WTC11 (cell line): ENCODE measurements at regions not wholly inside any gene's neighbourhood (a gene's known extent, or its start where the extent isn't known, plus 50 kb on each side); places are given as distances from the start of the nearest gene placed in this dataset.
A peak's percentile ranks its signal among the peaks of the same experiment; 100 is the strongest.

ENCODE experiments used
- ATAC-seq: fragments of 200-7000 bp; cut with Tn5 transposase; 2 replicates; pipeline ENCODE4 v1.10.0; 2021; ENCODE audit warnings: mild to moderate bottlenecking, moderate library complexity
- CTCF ChIA-PET: fragments of 300-600 bp; sonication (Branson Sonifier 250); formaldehyde crosslinking; loops from one replicate; lab custom pipeline; 2021; ENCODE audit warnings: antibody characterized with exemption; lab: Charles Lee
- POLR2A ChIA-PET: fragments of 350-600 bp; sonication (Branson Sonifier 250); formaldehyde crosslinking; loops from one replicate; lab custom pipeline; 2021; ENCODE audit warnings: antibody characterized with exemption; lab: Charles Lee
- DNase-seq: peaks from one replicate; pipeline ENCODE4 v3.0.0; 2021; ENCODE audit warnings: low spot score
- H3K27ac Mint-ChIP-seq: 2 replicates; pipeline ENCODE4 v1.8.0; 2021; ENCODE audit warnings: mixed read lengths
- H3K27me3 Mint-ChIP-seq: 2 replicates; pipeline ENCODE4 v1.8.0; 2021; ENCODE audit warnings: low read depth, mild to moderate bottlenecking, moderate library complexity, mixed read lengths
- H3K36me3 Mint-ChIP-seq: 2 replicates; pipeline ENCODE4 v1.8.0; 2021; ENCODE audit warnings: mixed read lengths
- H3K4me1 Mint-ChIP-seq: 2 replicates; pipeline ENCODE4 v1.8.0; 2022; ENCODE audit warnings: mixed read lengths
- H3K4me3 Mint-ChIP-seq: 2 replicates; pipeline ENCODE4 v1.8.0; 2021; ENCODE audit warnings: mild to moderate bottlenecking, moderate library complexity, mixed read lengths
- H3K9me3 Mint-ChIP-seq: 2 replicates; pipeline ENCODE4 v1.8.0; 2021; ENCODE audit warnings: mixed read lengths
- EMX1 ChIP-seq: fragments of 250-450 bp; sonication (Bioruptor Pico); IDR thresholded peaks from 2 replicates; pipeline ENCODE4 v1.8.0; 2021; ENCODE audit warnings: mild to moderate bottlenecking
- FOXP1 ChIP-seq: sonication (generic); formaldehyde crosslinking; IDR thresholded peaks from 2 replicates; pipeline ENCODE4 v1.8.0; 2022; ENCODE audit warnings: missing genetic modification reagents, mild to moderate bottlenecking, moderate library complexity, borderline replicate concordance
- FOXP4 ChIP-seq: sonication (generic); formaldehyde crosslinking; IDR thresholded peaks from 2 replicates; pipeline ENCODE4 v1.8.0; 2022; ENCODE audit warnings: mild to moderate bottlenecking, missing genetic modification reagents
- GRHL2 ChIP-seq: fragments of 250-450 bp; sonication (Bioruptor Pico); IDR thresholded peaks from 2 replicates; pipeline ENCODE4 v1.8.0; 2022; ENCODE audit warnings: mild to moderate bottlenecking, moderate library complexity; ENCODE audit not compliant: insufficient replicate concordance, severe bottlenecking
- HMGA2 ChIP-seq: fragments of 250-450 bp; sonication (Bioruptor Pico); IDR thresholded peaks from 2 replicates; pipeline ENCODE4 v1.4.0; 2021; ENCODE audit warnings: mild to moderate bottlenecking, moderate library complexity
- MXD4 ChIP-seq: fragments of 250-450 bp; sonication (Bioruptor Pico); IDR thresholded peaks from 2 replicates; pipeline ENCODE4 v1.8.0; 2021; ENCODE audit warnings: mild to moderate bottlenecking, moderate library complexity, borderline replicate concordance
- NFATC4 ChIP-seq: fragments of 250-450 bp; sonication (Bioruptor Pico); IDR thresholded peaks from 2 replicates; pipeline ENCODE4 v1.9.0; 2021; ENCODE audit warnings: mild to moderate bottlenecking
- NR3C1 ChIP-seq: sonication (generic); formaldehyde crosslinking; conservative IDR thresholded peaks from 2 replicates; pipeline ENCODE4 v1.8.1; 2023; ENCODE audit warnings: low read depth, mild to moderate bottlenecking, missing genetic modification reagents
- RORB ChIP-seq: fragments of 250-450 bp; sonication (Bioruptor Pico); IDR thresholded peaks from 2 replicates; pipeline ENCODE4 v1.9.0; 2021; ENCODE audit warnings: mild to moderate bottlenecking
- TP53 ChIP-seq: sonication (generic); formaldehyde crosslinking; IDR thresholded peaks from 2 replicates; pipeline ENCODE4 v1.8.1; 2023; ENCODE audit warnings: mild to moderate bottlenecking, missing genetic modification reagents
- ZNF232 ChIP-seq: sonication (generic); formaldehyde crosslinking; IDR thresholded peaks from 2 replicates; pipeline ENCODE4 v1.8.0; 2022; ENCODE audit warnings: mild to moderate bottlenecking, missing genetic modification reagents
- ZNF425 ChIP-seq: fragments of 250-450 bp; sonication (Bioruptor Pico); conservative IDR thresholded peaks from 2 replicates; pipeline ENCODE4 v1.9.0; 2021; ENCODE audit warnings: mild to moderate bottlenecking
- TF ChIP-seq, protein P1 (sequence below): fragments of 250-450 bp; sonication (Bioruptor Pico); IDR thresholded peaks from 2 replicates; pipeline ENCODE4 v1.9.0; 2021; ENCODE audit warnings: mild to moderate bottlenecking
- TF ChIP-seq, protein P2 (sequence below): sonication (generic); formaldehyde crosslinking; IDR thresholded peaks from 2 replicates; pipeline ENCODE4 v1.8.1; 2022; ENCODE audit warnings: low read depth, mild to moderate bottlenecking, moderate library complexity, missing genetic modification reagents, borderline replicate concordance

DNA sequence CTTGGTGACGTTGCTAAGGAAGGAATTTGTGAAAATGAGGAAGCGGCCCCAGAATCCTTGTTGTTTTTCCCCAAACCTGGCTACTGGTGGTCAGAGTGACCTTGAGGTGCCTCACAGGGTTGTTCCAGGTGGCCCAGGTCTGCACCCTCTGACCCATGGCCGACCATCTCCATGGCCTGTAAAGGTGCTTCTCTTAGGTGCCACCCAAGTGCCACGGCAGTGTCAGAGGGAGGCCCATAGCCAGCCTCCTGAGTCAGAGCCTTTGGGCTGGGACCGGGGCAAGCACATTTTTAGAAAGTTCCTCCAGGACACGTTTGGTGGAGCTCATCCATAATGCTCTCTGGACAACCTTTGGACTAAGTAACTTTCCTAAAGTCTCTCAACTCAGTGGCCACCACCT is 83.9 kb upstream of the IRS2 start (continued):
- TF ChIP-seq ZNF425 (CRISPR knock-in tag): no peak
- TF ChIP-seq RORB (CRISPR knock-in tag): no peak
- no peak for TF ChIP-seq NR3C1 (CRISPR knock-in tag)
- TF ChIP-seq, protein P1, sequence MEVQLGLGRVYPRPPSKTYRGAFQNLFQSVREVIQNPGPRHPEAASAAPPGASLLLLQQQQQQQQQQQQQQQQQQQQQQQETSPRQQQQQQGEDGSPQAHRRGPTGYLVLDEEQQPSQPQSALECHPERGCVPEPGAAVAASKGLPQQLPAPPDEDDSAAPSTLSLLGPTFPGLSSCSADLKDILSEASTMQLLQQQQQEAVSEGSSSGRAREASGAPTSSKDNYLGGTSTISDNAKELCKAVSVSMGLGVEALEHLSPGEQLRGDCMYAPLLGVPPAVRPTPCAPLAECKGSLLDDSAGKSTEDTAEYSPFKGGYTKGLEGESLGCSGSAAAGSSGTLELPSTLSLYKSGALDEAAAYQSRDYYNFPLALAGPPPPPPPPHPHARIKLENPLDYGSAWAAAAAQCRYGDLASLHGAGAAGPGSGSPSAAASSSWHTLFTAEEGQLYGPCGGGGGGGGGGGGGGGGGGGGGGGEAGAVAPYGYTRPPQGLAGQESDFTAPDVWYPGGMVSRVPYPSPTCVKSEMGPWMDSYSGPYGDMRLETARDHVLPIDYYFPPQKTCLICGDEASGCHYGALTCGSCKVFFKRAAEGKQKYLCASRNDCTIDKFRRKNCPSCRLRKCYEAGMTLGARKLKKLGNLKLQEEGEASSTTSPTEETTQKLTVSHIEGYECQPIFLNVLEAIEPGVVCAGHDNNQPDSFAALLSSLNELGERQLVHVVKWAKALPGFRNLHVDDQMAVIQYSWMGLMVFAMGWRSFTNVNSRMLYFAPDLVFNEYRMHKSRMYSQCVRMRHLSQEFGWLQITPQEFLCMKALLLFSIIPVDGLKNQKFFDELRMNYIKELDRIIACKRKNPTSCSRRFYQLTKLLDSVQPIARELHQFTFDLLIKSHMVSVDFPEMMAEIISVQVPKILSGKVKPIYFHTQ (CRISPR knock-in tag): no peak
- no peak for TF ChIP-seq ZNF232
- TF ChIP-seq TP53 (CRISPR knock-in tag): no peak

- TF ChIP-seq FOXP4: no peak
- TF ChIP-seq HMGA2 (CRISPR knock-in tag): no peak
- no peak for TF ChIP-seq NFATC4 (CRISPR knock-in tag)
- TF ChIP-seq MXD4: no peak
- TF ChIP-seq, protein P2, sequence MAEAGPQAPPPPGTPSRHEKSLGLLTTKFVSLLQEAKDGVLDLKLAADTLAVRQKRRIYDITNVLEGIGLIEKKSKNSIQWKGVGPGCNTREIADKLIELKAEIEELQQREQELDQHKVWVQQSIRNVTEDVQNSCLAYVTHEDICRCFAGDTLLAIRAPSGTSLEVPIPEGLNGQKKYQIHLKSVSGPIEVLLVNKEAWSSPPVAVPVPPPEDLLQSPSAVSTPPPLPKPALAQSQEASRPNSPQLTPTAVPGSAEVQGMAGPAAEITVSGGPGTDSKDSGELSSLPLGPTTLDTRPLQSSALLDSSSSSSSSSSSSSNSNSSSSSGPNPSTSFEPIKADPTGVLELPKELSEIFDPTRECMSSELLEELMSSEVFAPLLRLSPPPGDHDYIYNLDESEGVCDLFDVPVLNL (CRISPR knock-in tag): no peak
- ChIA-PET POLR2A (no interaction called here), CTCF (interaction anchor here (1.1 kb wide), 1 partner anchor 15 kb away, joined by 3 read pairs; no protein-coding TSS in a partner anchor)
- Mint-ChIP-seq H3K27ac (no peak overlapping the region), H3K36me3 (no peaks in the 10 kb centered on the region), H3K27me3 (peaks cover 2% of the 10 kb centered on the region; the same call in 1 of the 2 replicates), H3K4me1 (peaks cover 17% of the 10 kb centered on the region), H3K9me3 (no peaks in the 10 kb centered on the region), H3K4me3 (peak overlapping the region; percentile 42)
- ATAC-seq: peak; percentile 89
- peak; percentile 42 for DNase-seq
Observed at GRCh38 chr13:109869312-109870237, 83.2 kb upstream of the IRS2 start.

DNA sequence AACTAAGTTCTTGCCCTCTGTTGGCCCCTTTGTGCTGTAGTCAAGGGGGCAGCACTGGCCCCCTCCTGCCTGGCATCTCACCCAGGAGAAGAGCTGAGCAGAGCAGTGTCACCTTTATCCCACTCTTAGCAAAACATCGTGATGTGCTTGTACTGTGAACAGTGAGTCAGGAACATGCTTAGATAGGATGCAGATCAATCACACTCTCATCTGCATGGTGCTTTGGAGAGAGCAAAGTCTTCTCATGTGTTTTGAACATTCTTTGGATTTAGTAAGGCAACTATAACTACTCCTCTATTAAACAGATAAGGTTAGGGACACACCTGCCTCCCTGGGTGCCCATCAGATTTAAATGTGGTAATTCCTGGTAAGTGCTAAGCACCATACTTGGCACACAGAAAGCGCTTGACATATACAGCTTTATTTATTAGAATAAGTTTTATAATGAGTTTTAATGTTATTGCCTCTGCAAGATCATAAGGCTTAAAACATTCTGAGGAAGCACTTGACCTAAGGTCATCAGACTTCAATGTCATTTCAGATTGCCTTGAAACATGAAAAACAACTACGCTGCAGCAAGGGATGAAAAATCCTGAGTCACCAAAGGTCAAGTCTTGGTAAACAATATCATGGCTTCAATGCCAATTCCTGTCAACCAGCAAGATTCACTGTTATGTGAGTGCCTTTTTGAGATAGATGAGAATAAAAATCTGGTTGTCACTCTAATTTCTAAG is 82.4 kb upstream of the IRS2 start:
- H3K4me3 Mint-ChIP-seq: no peak overlapping the region
- no peak for ATAC-seq
- peaks cover 15% of the 10 kb centered on the region for H3K4me1 Mint-ChIP-seq
- no peak overlapping the region for H3K27ac Mint-ChIP-seq
- TF ChIP-seq GRHL2: no peak
- TF ChIP-seq EMX1 (CRISPR knock-in tag): no peak
- no peak for TF ChIP-seq FOXP1
- no peaks in the 10 kb centered on the region for H3K36me3 Mint-ChIP-seq
- CTCF ChIA-PET: no interaction called here
- no peaks in the 10 kb centered on the region for H3K9me3 Mint-ChIP-seq
- POLR2A ChIA-PET: no interaction called here
- no peak for DNase-seq
- H3K27me3 Mint-ChIP-seq: peaks cover 2% of the 10 kb centered on the region; the same call in 1 of the 2 replicates
